ENCODE measurements at regions not wholly inside any gene's neighbourhood (a gene's known extent, or its start where the extent isn't known, plus 50 kb on each side); places are given as distances from the start of the nearest gene placed in this dataset.

DNA sequence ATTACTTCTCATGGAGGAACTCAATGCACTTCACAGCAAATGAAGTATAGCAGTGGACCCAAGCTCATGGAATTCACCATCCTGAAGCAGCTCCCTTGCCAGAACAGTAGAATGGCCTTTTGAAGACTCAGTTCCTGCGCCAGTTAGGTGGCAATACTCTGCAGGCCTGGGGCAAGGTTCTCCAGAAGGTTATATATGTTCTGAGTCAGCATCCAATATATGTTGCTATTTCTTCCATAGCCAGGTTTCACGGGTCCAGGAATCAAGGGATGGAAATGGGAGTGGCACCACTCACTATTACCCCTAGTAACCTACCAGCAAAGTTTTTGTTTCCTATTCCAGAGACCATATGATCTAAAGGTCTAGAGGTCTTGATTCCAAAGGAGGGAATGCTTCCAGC, 56.4 kb upstream of the CNKSR3 start:
- no peaks in the 10 kb centered on the region for H3F3A ChIP-seq (replicated peaks; ENCODE audit: insufficient read depth)
- H3K4me1 ChIP-seq (ENCODE audit: control insufficient read depth in 1 of 2, insufficient read depth in 2 of 2, low read depth in 1 of 2, low read length in 1 of 2): peaks cover 0 to 15% of the 10 kb centered on the region in 2 experiments; a peak in 2 of 4 replicates
- TF ChIP-seq RXRA (IDR thresholded peaks at IDR 0.05; ENCODE audit: borderline replicate concordance, low read depth): no peak
- TF ChIP-seq USF2 (IDR thresholded peaks at IDR 0.05; ENCODE audit: borderline replicate concordance, low read depth, low read length): no peak
- no peak overlapping the region for H3K27ac ChIP-seq (ENCODE audit: low read depth in 2 of 2, low read length in 1 of 2)
- H3K79me2 ChIP-seq (ENCODE audit: insufficient read depth): no peaks in the 10 kb centered on the region
- no peaks in the 10 kb centered on the region for H3K36me3 ChIP-seq (replicated peaks in 1 of 2; ENCODE audit: control insufficient read depth in 1 of 2, insufficient read depth in 2 of 2, low read length in 1 of 2)
- POLR2A ChIA-PET: no interaction called here
- no peaks in the 10 kb centered on the region for H3K9me2 ChIP-seq
- no peak overlapping the region for H2AFZ ChIP-seq (ENCODE audit: low read depth)
- no peaks in the 10 kb centered on the region for H3K9me3 ChIP-seq
- H3K4me2 ChIP-seq: no peak overlapping the region
- H3K4me3 ChIP-seq (ENCODE audit: low read depth in 2 of 2, low read length in 1 of 2): no peak overlapping the region
- H3K9ac ChIP-seq: no peak overlapping the region
- CTCF ChIA-PET: no interaction called here
- 75% methylated on average over 1 of the region's 2 CpGs for WGBS (ENCODE audit: low lambda C conversion rate)
- no peaks in the 10 kb centered on the region for H3K27me3 ChIP-seq (ENCODE audit: insufficient read depth)
- no peak for DNase-seq
- no peaks in the 10 kb centered on the region for H4K20me1 ChIP-seq (ENCODE audit: insufficient read depth)

- H3K4me3 ChIP-seq (ENCODE audit: low read depth in 2 of 2, low read length in 1 of 2): no peak overlapping the region
- WGBS (ENCODE audit: low lambda C conversion rate): 70% methylated on average over 6 of the region's 6 CpGs
- no peaks in the 10 kb centered on the region for H3K79me2 ChIP-seq (ENCODE audit: insufficient read depth)
- peak overlapping the region in 1 of 2 experiments; percentile 98; a peak in 2 of 4 replicates for H3K27ac ChIP-seq (ENCODE audit: low read depth in 2 of 2, low read length in 1 of 2)
- no peak for DNase-seq
- no peaks in the 10 kb centered on the region for H3K27me3 ChIP-seq (ENCODE audit: insufficient read depth)
- no peaks in the 10 kb centered on the region for H3F3A ChIP-seq (replicated peaks; ENCODE audit: insufficient read depth)
- H3K9me2 ChIP-seq: no peaks in the 10 kb centered on the region
- H3K4me2 ChIP-seq: no peak overlapping the region
- ChIA-PET CTCF (no interaction called here), POLR2A (no interaction called here)
- H2AFZ ChIP-seq (ENCODE audit: low read depth): no peak overlapping the region
- H3K9ac ChIP-seq: no peak overlapping the region
- peaks cover 0 to 18% of the 10 kb centered on the region in 2 experiments; a peak in 2 of 4 replicates for H3K4me1 ChIP-seq (ENCODE audit: control insufficient read depth in 1 of 2, insufficient read depth in 2 of 2, low read depth in 1 of 2, low read length in 1 of 2)
- H3K9me3 ChIP-seq: no peaks in the 10 kb centered on the region
- TF ChIP-seq FOSL2 (IDR thresholded peaks at IDR 0.05; ENCODE audit: borderline replicate concordance, low read depth) (no peak), NFIC (IDR thresholded peaks at IDR 0.05; ENCODE audit: borderline replicate concordance) (no peak), USF1 (IDR thresholded peaks at IDR 0.05; ENCODE audit: borderline replicate concordance, low read depth) (no peak), JUND (IDR thresholded peaks at IDR 0.05) (no peak), SIN3A (IDR thresholded peaks at IDR 0.05; ENCODE audit: borderline replicate concordance, low read depth, low read length) (no peak), PBX3 (IDR thresholded peaks at IDR 0.05) (no peak), EZH2phosphoT487 (IDR thresholded peaks at IDR 0.05; ENCODE audit: borderline replicate concordance, low read depth) (no peak), MXI1 (IDR thresholded peaks at IDR 0.05; ENCODE audit: low read depth, low read length) (no peak), EP300 (IDR thresholded peaks at IDR 0.05; ENCODE audit: borderline replicate concordance in 1 of 2, low read depth in 1 of 2, low read length in 1 of 2) (no peak), RCOR1 (IDR thresholded peaks at IDR 0.05; ENCODE audit: low read length) (no peak), FOXM1 (IDR thresholded peaks at IDR 0.05; ENCODE audit: low read depth) (no peak), MEF2A (IDR thresholded peaks at IDR 0.05; ENCODE audit: borderline replicate concordance, low read depth) (no peak)
- H4K20me1 ChIP-seq (ENCODE audit: insufficient read depth): no peaks in the 10 kb centered on the region
- H3K36me3 ChIP-seq (replicated peaks in 1 of 2; ENCODE audit: control insufficient read depth in 1 of 2, insufficient read depth in 2 of 2, low read length in 1 of 2): no peaks in the 10 kb centered on the region
Measured at GRCh38 chr6:154567695-154568220, 57.3 kb upstream of the CNKSR3 start.
